Stimulated activated CD4-positive, alpha-beta T cell treated with anti-CD3 and anti-CD28 coated beads, TNF-alpha, amount 100 ng/mL, for 1 hour (primary cell): ENCODE measurements at regions not wholly inside any gene's neighbourhood (a gene's known extent, or its start where the extent isn't known, plus 50 kb on each side); places are given as distances from the start of the nearest gene placed in this dataset.

Experiments
- DNase-seq, 3 donors: peaks; one replicate each; pipeline ENCODE4 v3.0.0-alpha.2; 2020; ENCODE audit warnings: low read depth in 3 of 3, low spot score in 1 of 3

GRCh38 chr7:26006426-26006825 is 145.6 kb upstream of the NFE2L3 start:
- DNase-seq: no peak

- no peak for DNase-seq
Observed at GRCh38 chr7:26007510-26007909, 144.5 kb upstream of the NFE2L3 start.

- no peak for DNase-seq
Observed at GRCh38 chr7:26008428-26008827, 143.6 kb upstream of the NFE2L3 start.

GRCh38 chr7:26011039-26011696 is 140.8 kb upstream of the NFE2L3 start:
- no peak for DNase-seq

- no peak for DNase-seq
Observed at GRCh38 chr7:26013551-26014083, 138.4 kb upstream of the NFE2L3 start.

- DNase-seq: no peak
Observed at GRCh38 chr7:26022982-26023381, 129.0 kb upstream of the NFE2L3 start.

GRCh38 chr7:26029911-26030310 is 122.1 kb upstream of the NFE2L3 start:
- no peak for DNase-seq

GRCh38 chr7:26034391-26034790 is 117.6 kb upstream of the NFE2L3 start:
- no peak for DNase-seq

- DNase-seq: no peak
Observed at GRCh38 chr7:26035552-26035951, 116.4 kb upstream of the NFE2L3 start.

- DNase-seq: no peak
Observed at GRCh38 chr7:26036092-26036491, 115.9 kb upstream of the NFE2L3 start.

- DNase-seq: no peak
Observed at GRCh38 chr7:26038201-26038990, 113.6 kb upstream of the NFE2L3 start.

GRCh38 chr7:26040085-26040484 is 111.9 kb upstream of the NFE2L3 start:
- no peak for DNase-seq

- no peak for DNase-seq
Observed at GRCh38 chr7:26042237-26042636, 109.8 kb upstream of the NFE2L3 start.

- DNase-seq: no peak
Observed at GRCh38 chr7:26043801-26044200, 108.2 kb upstream of the NFE2L3 start.

GRCh38 chr7:26044320-26044719 is 107.7 kb upstream of the NFE2L3 start:
- DNase-seq: no peak

GRCh38 chr7:26046150-26046549 is 105.8 kb upstream of the NFE2L3 start:
- no peak for DNase-seq

- DNase-seq: no peak
Observed at GRCh38 chr7:26046878-26047277, 105.1 kb upstream of the NFE2L3 start.

GRCh38 chr7:26048663-26049062 is 103.3 kb upstream of the NFE2L3 start:
- DNase-seq: no peak

- DNase-seq: no peak
Observed at GRCh38 chr7:26049081-26049480, 102.9 kb upstream of the NFE2L3 start.

GRCh38 chr7:26051021-26051420 is 101.0 kb upstream of the NFE2L3 start:
- no peak for DNase-seq

- no peak for DNase-seq
Observed at GRCh38 chr7:26052706-26053105, 99.3 kb upstream of the NFE2L3 start.

- no peak for DNase-seq
Observed at GRCh38 chr7:26054386-26054785, 97.6 kb upstream of the NFE2L3 start.

- no peak for DNase-seq
Observed at GRCh38 chr7:26055241-26055640, 96.8 kb upstream of the NFE2L3 start.
